ENCODE measurements at regions not wholly inside any gene's neighbourhood (a gene's known extent, or its start where the extent isn't known, plus 50 kb on each side); places are given as distances from the start of the nearest gene placed in this dataset.

- TF ChIP-seq, protein P1, sequence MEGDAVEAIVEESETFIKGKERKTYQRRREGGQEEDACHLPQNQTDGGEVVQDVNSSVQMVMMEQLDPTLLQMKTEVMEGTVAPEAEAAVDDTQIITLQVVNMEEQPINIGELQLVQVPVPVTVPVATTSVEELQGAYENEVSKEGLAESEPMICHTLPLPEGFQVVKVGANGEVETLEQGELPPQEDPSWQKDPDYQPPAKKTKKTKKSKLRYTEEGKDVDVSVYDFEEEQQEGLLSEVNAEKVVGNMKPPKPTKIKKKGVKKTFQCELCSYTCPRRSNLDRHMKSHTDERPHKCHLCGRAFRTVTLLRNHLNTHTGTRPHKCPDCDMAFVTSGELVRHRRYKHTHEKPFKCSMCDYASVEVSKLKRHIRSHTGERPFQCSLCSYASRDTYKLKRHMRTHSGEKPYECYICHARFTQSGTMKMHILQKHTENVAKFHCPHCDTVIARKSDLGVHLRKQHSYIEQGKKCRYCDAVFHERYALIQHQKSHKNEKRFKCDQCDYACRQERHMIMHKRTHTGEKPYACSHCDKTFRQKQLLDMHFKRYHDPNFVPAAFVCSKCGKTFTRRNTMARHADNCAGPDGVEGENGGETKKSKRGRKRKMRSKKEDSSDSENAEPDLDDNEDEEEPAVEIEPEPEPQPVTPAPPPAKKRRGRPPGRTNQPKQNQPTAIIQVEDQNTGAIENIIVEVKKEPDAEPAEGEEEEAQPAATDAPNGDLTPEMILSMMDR (conservative IDR thresholded peaks at IDR 0.05; ENCODE audit: low read depth, low read length): no peak
- no peak overlapping the region for H3K4me3 ChIP-seq (ENCODE audit: low read depth, low read length)
- no peak for DNase-seq (ENCODE audit: low read depth)
These were observed 204.2 kb downstream of the CYLD start for GRCh38 chr16:50946098-50946497.

DNA sequence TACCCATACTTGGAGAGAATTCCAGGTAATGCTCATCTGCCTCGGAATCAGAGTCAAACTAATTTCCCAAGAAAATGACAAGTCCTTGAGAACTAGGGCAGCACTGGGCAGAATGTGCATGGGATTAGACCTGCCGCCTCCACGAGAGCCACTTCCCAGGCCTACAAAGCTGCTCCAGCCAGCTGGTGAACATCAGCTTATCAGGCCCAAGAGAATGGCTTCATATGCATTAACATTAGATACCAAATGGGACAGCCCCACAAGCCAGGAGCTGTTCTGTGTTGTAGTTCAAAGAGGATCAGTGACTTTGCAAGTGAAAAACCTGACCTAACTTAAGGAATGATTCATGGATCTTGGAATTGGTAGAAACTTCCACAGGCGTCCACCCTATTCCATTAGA is 203.3 kb downstream of the CYLD start:
- H3K4me3 ChIP-seq (ENCODE audit: low read depth, low read length): no peak overlapping the region
- no peak for DNase-seq (ENCODE audit: low read depth)
- TF ChIP-seq, protein P1 (conservative IDR thresholded peaks at IDR 0.05; ENCODE audit: low read depth, low read length): no peak

DNA sequence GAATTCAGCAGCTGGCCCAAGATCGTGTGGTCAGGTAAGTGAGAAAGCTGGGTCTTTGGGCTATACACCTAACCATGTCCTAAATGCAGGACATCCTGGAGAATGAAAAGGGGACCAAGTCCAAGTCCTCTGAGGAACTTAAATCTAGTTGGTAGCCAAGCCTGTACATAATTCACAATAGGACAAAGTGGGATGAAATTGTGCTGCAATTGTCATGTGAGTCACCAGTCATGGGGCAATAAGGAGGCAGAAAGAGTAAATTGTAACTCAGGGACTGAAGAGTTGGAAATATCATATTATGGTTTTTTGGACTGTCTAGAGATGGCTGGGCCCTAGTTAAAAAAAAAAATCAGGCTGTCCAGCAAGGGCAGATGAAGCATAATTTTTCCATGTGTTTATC is 202.6 kb downstream of the CYLD start:
- TF ChIP-seq, protein P1 (conservative IDR thresholded peaks at IDR 0.05; ENCODE audit: low read depth, low read length): no peak
- DNase-seq (ENCODE audit: low read depth): no peak
- H3K4me3 ChIP-seq (ENCODE audit: low read depth, low read length): no peak overlapping the region

DNA sequence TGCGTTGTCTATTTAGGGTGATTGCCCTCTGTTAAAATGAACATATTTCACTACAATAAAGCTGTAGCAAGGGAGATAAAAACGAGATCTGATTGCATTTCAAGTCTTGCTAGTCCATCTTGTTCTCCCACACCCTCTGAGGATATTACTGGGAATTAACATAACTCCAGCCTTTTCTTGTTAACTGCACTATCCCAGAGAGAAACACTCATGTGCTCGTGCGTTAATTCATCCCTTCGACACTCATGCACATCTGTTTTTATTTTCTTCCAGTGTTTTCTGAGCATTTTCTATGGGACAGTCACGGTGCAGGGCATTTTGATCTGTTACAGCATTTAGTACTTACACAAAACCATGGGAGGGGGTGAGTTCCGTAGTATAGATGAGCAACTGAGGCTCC is 202.1 kb downstream of the CYLD start:
- no peak for DNase-seq (ENCODE audit: low read depth)

GRCh38 chr16:50942143-50942542 is 200.3 kb downstream of the CYLD start:
- H3K4me3 ChIP-seq (ENCODE audit: low read depth, low read length): no peak overlapping the region
- TF ChIP-seq, protein P1 (conservative IDR thresholded peaks at IDR 0.05; ENCODE audit: low read depth, low read length): no peak
- DNase-seq (ENCODE audit: low read depth): no peak

More for the DNA sequence above, 202.1 kb downstream of the CYLD start:
- no peak overlapping the region for H3K4me3 ChIP-seq (ENCODE audit: low read depth, low read length)
- TF ChIP-seq, protein P1 (conservative IDR thresholded peaks at IDR 0.05; ENCODE audit: low read depth, low read length): no peak

- TF ChIP-seq, protein P1 (conservative IDR thresholded peaks at IDR 0.05; ENCODE audit: low read depth, low read length): no peak
- H3K4me3 ChIP-seq (ENCODE audit: low read depth, low read length): no peak overlapping the region
- no peak for DNase-seq (ENCODE audit: low read depth)
These were observed 199.8 kb downstream of the CYLD start for GRCh38 chr16:50941681-50942080.

DNA sequence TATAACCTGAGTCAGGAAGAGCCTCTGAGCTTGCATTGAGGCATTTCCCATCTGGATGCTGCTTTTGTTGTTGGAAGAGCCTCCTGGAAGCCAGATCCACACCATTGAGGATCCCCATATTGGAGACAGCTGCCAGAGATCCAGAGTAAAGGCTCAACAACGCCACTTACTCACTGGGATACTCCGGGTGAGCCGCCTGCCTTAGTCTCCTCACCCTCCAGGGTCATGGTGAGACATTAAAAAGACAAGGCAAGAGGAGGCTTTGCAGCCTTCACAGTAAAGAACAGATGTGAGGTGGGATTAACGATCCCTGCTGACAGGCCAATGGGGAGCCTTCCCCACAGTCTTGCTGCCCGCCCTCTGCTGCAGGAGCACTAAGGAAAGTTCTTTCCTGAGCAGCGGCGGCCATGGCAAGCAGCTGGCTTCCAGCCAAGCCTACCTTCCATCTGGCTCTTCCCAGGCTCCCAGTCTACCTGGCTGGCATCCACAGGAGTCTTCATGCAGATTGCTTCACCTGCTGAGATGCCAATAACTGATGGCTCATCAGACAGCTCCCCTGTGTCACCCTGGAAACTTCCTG is 198.5 kb downstream of the CYLD start:
- DNase-seq (ENCODE audit: low read depth): no peak
- no peak overlapping the region for H3K4me3 ChIP-seq (ENCODE audit: low read depth, low read length)

More for the DNA sequence above, 198.5 kb downstream of the CYLD start:
- TF ChIP-seq, protein P1 (conservative IDR thresholded peaks at IDR 0.05; ENCODE audit: low read depth, low read length): no peak

Measured in epithelial cell of proximal tubule (primary cell).